CD4-positive, alpha-beta T cell (primary cell): ENCODE measurements at regions not wholly inside any gene's neighbourhood (a gene's known extent, or its start where the extent isn't known, plus 50 kb on each side); places are given as distances from the start of the nearest gene placed in this dataset.

Experiments
- ATAC-seq: fragments of 200-7000 bp; cut with Tn5 transposase; one replicate; pipeline ENCODE4 v1.10.0; 2022; ENCODE audit warnings: mild to moderate bottlenecking; ENCODE audit not compliant: poor library complexity
- CTCF ChIA-PET: fragments of 350-600 bp; sonication (Branson Sonifier 250); formaldehyde crosslinking; loops from one replicate; lab custom pipeline; 2021; ENCODE audit warnings: antibody characterized with exemption, inconsistent platforms; lab: Charles Lee
- POLR2A ChIA-PET: fragments of 350-600 bp; sonication (Branson Sonifier 250); formaldehyde crosslinking; loops from one replicate; lab custom pipeline; 2021; ENCODE audit warnings: antibody characterized with exemption, inconsistent platforms; lab: Charles Lee
- DNase-seq, 14 experiments: peaks; one replicate each; pipeline ENCODE4 v3.0.0-alpha.2; 2013 to 2020; ENCODE audit warnings: mixed read lengths in 2 of 14
- H3K27ac ChIP-seq, 2 donors: one replicate each; pipeline versions ENCODE4 v1.5.1 to v1.7.0; 2013; ENCODE audit warnings: low read length in 2 of 2, low read depth in 1 of 2, mild to moderate bottlenecking in 1 of 2
- H3K27me3 ChIP-seq, 2 experiments: 1 replicate in 1 of 2; 2 replicates in 1 of 2; pipeline versions ENCODE4 v1.6.1 to v1.7.0; 2013; ENCODE audit warnings: low read length in 2 of 2, control low read depth in 1 of 2, mild to moderate bottlenecking in 1 of 2, moderate library complexity in 1 of 2; ENCODE audit not compliant: insufficient read depth in 2 of 2, control insufficient read depth in 1 of 2
- H3K36me3 ChIP-seq: one replicate; pipeline ENCODE4 v1.6.1; 2013; ENCODE audit warnings: low read length, control low read depth; ENCODE audit not compliant: insufficient read depth
- H3K4me1 ChIP-seq: one replicate; pipeline ENCODE4 v1.6.1; 2013; ENCODE audit warnings: low read length, control low read depth; ENCODE audit not compliant: insufficient read depth
- H3K4me3 ChIP-seq: one replicate; pipeline ENCODE4 v1.5.1; 2013; ENCODE audit warnings: mild to moderate bottlenecking, low read length, moderate library complexity
- H3K9me3 ChIP-seq, 2 experiments: 1 replicate in 1 of 2; 2 replicates in 1 of 2; pipeline versions ENCODE4 v1.6.1 to v1.7.0; 2013; ENCODE audit warnings: low read length in 2 of 2, mild to moderate bottlenecking in 2 of 2, control low read depth in 1 of 2, moderate library complexity in 1 of 2; ENCODE audit not compliant: control insufficient read depth in 1 of 2, insufficient read depth in 1 of 2
- H3K27ac Mint-ChIP-seq: one replicate; pipeline ENCODE4 v1.8.0; 2020; ENCODE audit warnings: mixed read lengths
- H3K27me3 Mint-ChIP-seq: one replicate; pipeline ENCODE4 v1.8.0; 2021; ENCODE audit warnings: mixed read lengths
- H3K36me3 Mint-ChIP-seq: one replicate; pipeline ENCODE4 v1.8.0; 2021; ENCODE audit warnings: low read depth, mixed read lengths
- H3K4me1 Mint-ChIP-seq: one replicate; pipeline ENCODE4 v1.8.0; 2021; ENCODE audit warnings: low read depth, mixed read lengths
- H3K4me3 Mint-ChIP-seq: one replicate; pipeline ENCODE4 v1.8.0; 2020; ENCODE audit warnings: mild to moderate bottlenecking, mixed read lengths
- H3K9me3 Mint-ChIP-seq: one replicate; pipeline ENCODE4 v1.8.0; 2020; ENCODE audit warnings: mixed read lengths
- CTCF ChIP-seq: fragments of 200-600 bp; IDR thresholded peaks from one replicate; pipeline ENCODE4 v1.8.0; 2022; ENCODE audit warnings: antibody characterized with exemption, mild to moderate bottlenecking
- intact Hi-C, 2 experiments: fragments of 100-400 bp; cut with DNase I in 1 of 2; cut with micrococcal nuclease in 1 of 2; formaldehyde crosslinking; loops; one replicate each; pipeline versions ENCODE4 v1.15.1 to v1.9.0; 2023 to 2025; cut with DNase I, micrococcal nuclease

- H3K4me3 ChIP-seq, result no peak overlapping the region
- ChIA-PET POLR2A (no interaction called here), CTCF (no interaction called here)
- no peaks in the 10 kb centered on the region for H3K9me3 ChIP-seq
- Mint-ChIP-seq H3K27me3 (no peaks in the 10 kb centered on the region), H3K36me3 (no peaks in the 10 kb centered on the region), H3K4me3 (no peak overlapping the region), H3K9me3 (peaks cover 8% of the 10 kb centered on the region), H3K4me1 (no peaks in the 10 kb centered on the region), H3K27ac (no peak overlapping the region)
- H3K4me1 ChIP-seq, result no peaks in the 10 kb centered on the region
- H3K27me3 ChIP-seq, result no peaks in the 10 kb centered on the region
- no peaks in the 10 kb centered on the region for H3K36me3 ChIP-seq
- H3K27ac ChIP-seq, result no peak overlapping the region
- no peak for TF ChIP-seq CTCF
- DNase-seq (no peak), ATAC-seq (no peak)
- intact Hi-C loops, result no loop called here
These were observed 878.9 kb upstream of the WWC1 start for GRCh38 chr5:167412556-167412955.

GRCh38 chr5:167413506-167413905 is 877.9 kb upstream of the WWC1 start:
- Histone ChIP-seq H3K27me3 (no peaks in the 10 kb centered on the region), H3K36me3 (no peaks in the 10 kb centered on the region), H3K4me1 (no peaks in the 10 kb centered on the region), H3K9me3 (peaks cover 0 to 4% of the 10 kb centered on the region in 2 experiments), H3K4me3 (no peak overlapping the region), H3K27ac (no peak overlapping the region)
- ATAC-seq (no peak), DNase-seq (no peak)
- Mint-ChIP-seq H3K27ac (no peak overlapping the region), H3K9me3 (peaks cover 9% of the 10 kb centered on the region), H3K4me3 (no peak overlapping the region), H3K27me3 (no peaks in the 10 kb centered on the region), H3K36me3 (no peaks in the 10 kb centered on the region), H3K4me1 (no peaks in the 10 kb centered on the region)
- intact Hi-C loops, result no loop called here
- CTCF ChIA-PET, result no interaction called here
- POLR2A ChIA-PET, result no interaction called here
- TF ChIP-seq CTCF, result no peak

GRCh38 chr5:167414611-167415010 is 876.8 kb upstream of the WWC1 start:
- H3K4me1 ChIP-seq, result no peaks in the 10 kb centered on the region
- Mint-ChIP-seq H3K4me3 (no peak overlapping the region), H3K36me3 (no peaks in the 10 kb centered on the region), H3K4me1 (no peaks in the 10 kb centered on the region), H3K27ac (no peak overlapping the region), H3K9me3 (peaks cover 10% of the 10 kb centered on the region), H3K27me3 (no peaks in the 10 kb centered on the region)
- no peak for TF ChIP-seq CTCF
- ChIA-PET POLR2A (no interaction called here), CTCF (no interaction called here)
- H3K27me3 ChIP-seq, result no peaks in the 10 kb centered on the region
- no peak overlapping the region for H3K27ac ChIP-seq
- no peak for DNase-seq
- peaks cover 0 to 4% of the 10 kb centered on the region in 2 experiments for H3K9me3 ChIP-seq
- ATAC-seq, result no peak
- intact Hi-C loops, result no loop called here
- no peak overlapping the region for H3K4me3 ChIP-seq
- H3K36me3 ChIP-seq, result no peaks in the 10 kb centered on the region
